ENCODE measurements at regions not wholly inside any gene's neighbourhood (a gene's known extent, or its start where the extent isn't known, plus 50 kb on each side); places are given as distances from the start of the nearest gene placed in this dataset.

- no peaks in the 10 kb centered on the region for H4K20me1 ChIP-seq (ENCODE audit: control insufficient read depth, insufficient read depth)
- no peak for DNase-seq (ENCODE audit: low read depth, low spot score)
- no peaks in the 10 kb centered on the region for H3K27me3 ChIP-seq (replicated peaks in 1 of 2; ENCODE audit: control insufficient read depth in 2 of 2, insufficient read depth in 2 of 2, low read length in 1 of 2)
- ChIA-PET POLR2A (no interaction called here), CTCF (no interaction called here), SMC1A (ENCODE audit: uncharacterized antibody, unreplicated experiment) (no interaction called here), RAD21 (ENCODE audit: unreplicated experiment) (no interaction called here)
- 49% methylated on average over 2 of the region's 2 CpGs for WGBS (ENCODE audit: insufficient coverage, insufficient replicate concordance, low lambda C conversion rate, missing lambda C conversion rate)
- intact Hi-C loops (cut with micrococcal nuclease; ENCODE audit: unreplicated experiment) (no loop called here), in situ Hi-C loops (cut with MboI) (no loop called here)
- no peak overlapping the region for H3K27ac ChIP-seq (ENCODE audit: control insufficient read depth, insufficient read depth)
- H3K4me1 ChIP-seq (ENCODE audit: control insufficient read depth, insufficient read depth, low read length), result no peaks in the 10 kb centered on the region
- BruUV-seq (replicated peaks), result no TSS peak
- no peak overlapping the region for H3K9ac ChIP-seq (ENCODE audit: control insufficient read depth, insufficient read depth, low read length)
- H3K4me3 ChIP-seq, result no peak overlapping the region
- no peaks in the 10 kb centered on the region for H3K9me3 ChIP-seq (replicated peaks; ENCODE audit: control insufficient read depth, insufficient read depth, low read length)
- TF ChIP-seq, protein P1, sequence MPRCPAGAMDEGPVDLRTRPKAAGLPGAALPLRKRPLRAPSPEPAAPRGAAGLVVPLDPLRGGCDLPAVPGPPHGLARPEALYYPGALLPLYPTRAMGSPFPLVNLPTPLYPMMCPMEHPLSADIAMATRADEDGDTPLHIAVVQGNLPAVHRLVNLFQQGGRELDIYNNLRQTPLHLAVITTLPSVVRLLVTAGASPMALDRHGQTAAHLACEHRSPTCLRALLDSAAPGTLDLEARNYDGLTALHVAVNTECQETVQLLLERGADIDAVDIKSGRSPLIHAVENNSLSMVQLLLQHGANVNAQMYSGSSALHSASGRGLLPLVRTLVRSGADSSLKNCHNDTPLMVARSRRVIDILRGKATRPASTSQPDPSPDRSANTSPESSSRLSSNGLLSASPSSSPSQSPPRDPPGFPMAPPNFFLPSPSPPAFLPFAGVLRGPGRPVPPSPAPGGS (IDR thresholded peaks at IDR 0.05; ENCODE audit: borderline replicate concordance, insufficient read depth, low read depth, low read length, poor library complexity, severe bottlenecking), result no peak
- no peak for TF ChIP-seq KAT2A (conservative IDR thresholded peaks at IDR 0.05; ENCODE audit: control insufficient read depth, low read depth, low read length)
- TF ChIP-seq FOXM1 (IDR thresholded peaks at IDR 0.05; ENCODE audit: low read depth, low read length), result no peak
- no peak for TF ChIP-seq TARDBP (IDR thresholded peaks at IDR 0.05; ENCODE audit: borderline replicate concordance)
- TF ChIP-seq ZZZ3 (IDR thresholded peaks at IDR 0.05; ENCODE audit: control insufficient read depth, insufficient read length, low read depth), result no peak
- TF ChIP-seq SUPT20H (IDR thresholded peaks at IDR 0.05; ENCODE audit: borderline replicate concordance, control insufficient read depth, low read depth, low read length), result no peak
- TF ChIP-seq, protein P2, sequence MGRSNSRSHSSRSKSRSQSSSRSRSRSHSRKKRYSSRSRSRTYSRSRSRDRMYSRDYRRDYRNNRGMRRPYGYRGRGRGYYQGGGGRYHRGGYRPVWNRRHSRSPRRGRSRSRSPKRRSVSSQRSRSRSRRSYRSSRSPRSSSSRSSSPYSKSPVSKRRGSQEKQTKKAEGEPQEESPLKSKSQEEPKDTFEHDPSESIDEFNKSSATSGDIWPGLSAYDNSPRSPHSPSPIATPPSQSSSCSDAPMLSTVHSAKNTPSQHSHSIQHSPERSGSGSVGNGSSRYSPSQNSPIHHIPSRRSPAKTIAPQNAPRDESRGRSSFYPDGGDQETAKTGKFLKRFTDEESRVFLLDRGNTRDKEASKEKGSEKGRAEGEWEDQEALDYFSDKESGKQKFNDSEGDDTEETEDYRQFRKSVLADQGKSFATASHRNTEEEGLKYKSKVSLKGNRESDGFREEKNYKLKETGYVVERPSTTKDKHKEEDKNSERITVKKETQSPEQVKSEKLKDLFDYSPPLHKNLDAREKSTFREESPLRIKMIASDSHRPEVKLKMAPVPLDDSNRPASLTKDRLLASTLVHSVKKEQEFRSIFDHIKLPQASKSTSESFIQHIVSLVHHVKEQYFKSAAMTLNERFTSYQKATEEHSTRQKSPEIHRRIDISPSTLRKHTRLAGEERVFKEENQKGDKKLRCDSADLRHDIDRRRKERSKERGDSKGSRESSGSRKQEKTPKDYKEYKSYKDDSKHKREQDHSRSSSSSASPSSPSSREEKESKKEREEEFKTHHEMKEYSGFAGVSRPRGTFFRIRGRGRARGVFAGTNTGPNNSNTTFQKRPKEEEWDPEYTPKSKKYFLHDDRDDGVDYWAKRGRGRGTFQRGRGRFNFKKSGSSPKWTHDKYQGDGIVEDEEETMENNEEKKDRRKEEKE (IDR thresholded peaks at IDR 0.05), result no peak
- TF ChIP-seq SIX5 (IDR thresholded peaks at IDR 0.05; ENCODE audit: low read depth, low read length, severe bottlenecking), result no peak
- no peak for TF ChIP-seq RAD51 (IDR thresholded peaks at IDR 0.05)
- TF ChIP-seq ZBTB33 (IDR thresholded peaks at IDR 0.05), result no peak
- no peak for ATAC-seq
- no peak for FAIRE-seq
- no peak overlapping the region for H2AFZ ChIP-seq (ENCODE audit: control insufficient read depth, low read depth, low read length)
- H3K4me2 ChIP-seq (ENCODE audit: control insufficient read depth, insufficient read depth), result no peak overlapping the region
- no peaks in the 10 kb centered on the region for H3K79me2 ChIP-seq (ENCODE audit: control insufficient read depth, insufficient read depth, low read length)
- no peaks in the 10 kb centered on the region for H3K36me3 ChIP-seq (ENCODE audit: control insufficient read depth in 2 of 2, insufficient read depth in 2 of 2, low read length in 1 of 2)
Measured at GRCh38 chr1:98084188-98084587, 163.4 kb upstream of the DPYD start.

All from GM12878 (cell line).